ENCODE measurements at regions not wholly inside any gene's neighbourhood (a gene's known extent, or its start where the extent isn't known, plus 50 kb on each side); places are given as distances from the start of the nearest gene placed in this dataset.

- H3K9me1 ChIP-seq (replicated peaks; ENCODE audit: control insufficient read depth, extremely low read depth, insufficient read depth, low read length): no peaks in the 10 kb centered on the region
- no peaks in the 10 kb centered on the region for H3K36me3 ChIP-seq (ENCODE audit: control insufficient read depth in 2 of 2, extremely low read depth in 1 of 2, insufficient read depth in 2 of 2, low read length in 2 of 2)
- no peak overlapping the region for H3K4me2 ChIP-seq (ENCODE audit: insufficient read depth, low read length)
- no peak overlapping the region for H3K9ac ChIP-seq (replicated peaks; ENCODE audit: extremely low read depth, insufficient read depth, low read length)
- H3K4me3 ChIP-seq (replicated peaks in 1 of 3; ENCODE audit: insufficient read depth in 1 of 3, low read depth in 1 of 3, low read length in 3 of 3): no peak overlapping the region
- no TSS peak for BruUV-seq (replicated peaks)
- no peak overlapping the region for H2AFZ ChIP-seq (ENCODE audit: low read depth, low read length)
- no peaks in the 10 kb centered on the region for H4K20me1 ChIP-seq (replicated peaks; ENCODE audit: control insufficient read depth, extremely low read depth, insufficient read depth, low read length)
- H3K9me3 ChIP-seq (replicated peaks; ENCODE audit: control insufficient read depth, insufficient read depth, low read length): no peaks in the 10 kb centered on the region
- CTCF ChIA-PET: interaction anchor here (1.4 kb wide), 1 partner anchor 166 kb away, joined by 4 read pairs; the partner anchor contains the start of gene PTGS2
- TF ChIP-seq EZH2 (IDR thresholded peaks at IDR 0.05; ENCODE audit: borderline replicate concordance, low read depth, low read length, severe bottlenecking) (no peak), POLR2A (IDR thresholded peaks at IDR 0.05; ENCODE audit: low read depth, low read length) (no peak), FOS (IDR thresholded peaks at IDR 0.05; ENCODE audit: borderline replicate concordance, insufficient read depth, low read length) (no peak), GATA2 (IDR thresholded peaks at IDR 0.05; ENCODE audit: insufficient read depth, insufficient read length, low read depth, low read length) (no peak), JUN (IDR thresholded peaks at IDR 0.05; ENCODE audit: borderline replicate concordance, insufficient read depth, insufficient read length, low read depth) (no peak), CTCF (IDR thresholded peaks at IDR 0.05; ENCODE audit: extremely low read depth in 1 of 2, insufficient read depth in 1 of 2, low read depth in 1 of 2, low read length in 2 of 2) (no peak), POLR2AphosphoS5 (IDR thresholded peaks at IDR 0.05; ENCODE audit: insufficient read depth, low read depth, low read length) (no peak), MAX (IDR thresholded peaks at IDR 0.05; ENCODE audit: insufficient read depth, insufficient read length) (no peak), MYC (IDR thresholded peaks at IDR 0.05; ENCODE audit: low read depth, low read length) (no peak)
- POLR2A ChIA-PET: interaction anchor here (0.7 kb wide), 1 partner anchor 30 kb away, joined by 7 read pairs; no protein-coding TSS in a partner anchor
- dilution Hi-C loops (cut with MboI; ENCODE audit: extremely low pct_ligation_motif_present, low sequenced_read_pairs) (no loop called here), intact Hi-C loops (cut with micrococcal nuclease) (no loop called here)
- H3K27ac ChIP-seq (ENCODE audit: insufficient read depth, low read depth, low read length): no peak overlapping the region
- no peaks in the 10 kb centered on the region for H3K4me1 ChIP-seq (ENCODE audit: control insufficient read depth, extremely low read depth, insufficient read depth, low read length)
- no peaks in the 10 kb centered on the region for H3K79me2 ChIP-seq (ENCODE audit: control insufficient read depth, insufficient read depth, low read length)
- no peaks in the 10 kb centered on the region for H3K27me3 ChIP-seq (ENCODE audit: control insufficient read depth in 2 of 2, insufficient read depth in 2 of 2, low read length in 2 of 2)
- no peak for DNase-seq (ENCODE audit: low read depth, low spot score)
- no peak for FAIRE-seq
These were observed 53.5 kb upstream of the PDC start for GRCh38 chr1:186514367-186514766.
